ENCODE measurements at regions not wholly inside any gene's neighbourhood (a gene's known extent, or its start where the extent isn't known, plus 50 kb on each side); places are given as distances from the start of the nearest gene placed in this dataset.
"Not testable (repeated sequence)": the region's sequence is repeated elsewhere in the genome, so short reads cannot be mapped to it uniquely, and the experiment has no call there.

DNA sequence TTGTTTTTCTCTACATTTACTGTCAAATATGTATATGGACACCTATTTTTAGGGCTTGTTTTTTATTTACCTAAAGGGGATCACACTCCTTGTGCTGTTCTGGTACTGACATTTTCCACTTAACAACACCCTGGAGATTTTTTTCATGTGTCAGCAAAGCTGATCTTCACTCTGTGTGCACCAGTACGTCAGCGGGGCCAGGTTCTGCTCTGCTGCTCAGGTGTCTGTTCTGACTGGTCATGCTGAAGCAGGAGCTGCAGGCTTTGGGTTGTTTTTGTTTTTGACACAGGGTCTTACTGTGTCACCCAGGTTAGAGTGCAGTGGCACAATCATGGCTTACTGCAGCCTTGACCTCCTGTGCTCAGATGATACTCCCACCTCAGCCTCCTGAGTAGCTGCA, 81.9 kb upstream of the CCND2 start:
- DNase-seq (ENCODE audit: low read depth): no peak

DNA sequence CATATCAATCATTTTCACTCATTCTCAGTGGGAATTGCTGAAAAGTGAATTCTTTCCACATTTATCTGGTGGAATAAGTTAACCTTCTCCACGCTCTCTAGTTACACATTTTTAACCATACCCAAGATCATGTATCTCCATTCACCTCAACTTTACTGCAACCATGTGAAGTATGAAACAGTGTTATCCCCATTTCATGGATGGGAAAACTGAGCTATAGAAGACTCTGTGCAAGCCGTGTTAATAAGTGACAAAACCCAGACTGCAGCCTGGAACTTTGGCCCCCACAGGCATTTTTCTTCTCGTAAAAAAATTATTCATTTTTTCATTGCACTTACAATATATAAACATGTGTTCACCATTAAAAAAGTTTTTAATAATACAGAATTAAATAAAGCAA, 82.4 kb upstream of the CCND2 start:
- DNase-seq (ENCODE audit: low read depth): no peak

- no peak for DNase-seq (ENCODE audit: low read depth)
Observed at GRCh38 chr12:4190366-4191063, 83.0 kb upstream of the CCND2 start.

DNA sequence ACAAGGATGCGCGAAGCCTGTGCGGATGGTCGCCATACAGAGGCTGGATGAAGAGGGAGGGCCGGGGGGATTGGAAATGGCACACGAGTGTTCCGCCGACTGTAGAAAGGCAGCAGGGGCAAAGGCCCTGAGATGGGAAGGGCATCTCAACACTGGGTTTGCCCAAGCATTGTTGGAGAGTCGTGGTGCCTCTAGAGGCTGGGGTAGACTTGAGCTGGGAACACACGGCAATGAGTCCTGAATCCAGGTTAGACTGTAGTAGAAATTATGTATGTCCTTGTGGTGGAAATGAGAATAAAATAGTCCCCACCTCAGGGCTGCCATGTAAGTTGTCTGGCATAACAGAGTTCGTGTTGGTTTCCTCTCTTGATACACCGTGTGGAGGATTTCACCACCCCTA, 83.8 kb upstream of the CCND2 start:
- DNase-seq (ENCODE audit: low read depth): no peak

GRCh38 chr12:4187916-4188315, 85.6 kb upstream of the CCND2 start:
- DNase-seq (ENCODE audit: low read depth): no peak

DNA sequence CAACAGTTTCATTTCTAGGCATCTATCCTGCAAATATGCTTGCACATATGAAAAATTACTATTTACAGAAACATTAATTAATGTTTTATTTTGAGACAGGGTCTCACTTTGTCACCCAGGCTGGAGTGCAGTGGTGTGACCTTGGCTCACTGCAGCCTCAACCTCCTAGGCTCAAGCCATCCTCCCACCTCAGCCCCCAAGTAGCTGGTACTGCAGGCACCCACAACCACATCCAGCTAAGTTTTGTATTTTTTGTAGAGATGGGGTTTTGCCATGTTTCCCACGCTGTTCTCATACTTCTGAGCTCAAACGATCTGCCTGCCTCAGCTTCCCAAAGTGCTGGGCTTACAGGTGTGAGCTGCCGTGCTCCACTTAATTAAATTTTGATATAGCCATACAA, 86.2 kb upstream of the CCND2 start:
- DNase-seq (ENCODE audit: low read depth): not testable (repeated sequence)

DNA sequence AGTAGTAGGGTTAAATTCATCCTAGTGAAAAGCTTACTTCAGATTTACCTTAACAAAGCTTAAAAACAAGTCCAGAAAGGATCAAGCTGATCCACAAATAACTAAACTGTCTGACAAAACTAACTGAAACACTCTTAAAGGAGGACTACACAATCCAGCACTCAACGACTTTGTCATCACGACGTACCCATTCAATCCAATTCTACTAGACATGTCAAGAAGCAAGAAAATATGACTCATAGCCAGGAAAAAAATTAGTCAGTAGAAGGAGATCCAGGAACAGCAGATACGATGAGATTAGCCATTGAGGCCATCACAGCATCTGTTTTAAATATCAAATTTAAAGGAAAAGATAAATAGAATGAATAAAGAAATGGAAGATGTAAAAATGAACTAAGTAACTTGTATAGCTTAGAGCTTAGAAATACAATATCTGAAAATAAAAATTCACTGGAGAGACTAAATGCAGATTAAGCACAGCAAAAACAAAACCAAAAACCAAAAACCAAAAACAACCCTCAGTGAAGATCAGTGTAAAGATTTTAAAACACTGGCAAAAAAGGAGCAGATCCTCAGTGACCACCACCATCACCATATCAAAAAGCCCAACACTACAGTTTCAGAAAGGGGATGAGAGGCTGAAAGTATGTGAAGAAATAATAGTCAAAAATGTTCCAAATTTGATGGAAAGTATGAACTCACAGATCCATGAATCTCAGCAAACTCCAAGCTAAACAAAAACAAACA, 95.0 kb upstream of the CCND2 start:
- DNase-seq (ENCODE audit: low read depth): no peak

DNA sequence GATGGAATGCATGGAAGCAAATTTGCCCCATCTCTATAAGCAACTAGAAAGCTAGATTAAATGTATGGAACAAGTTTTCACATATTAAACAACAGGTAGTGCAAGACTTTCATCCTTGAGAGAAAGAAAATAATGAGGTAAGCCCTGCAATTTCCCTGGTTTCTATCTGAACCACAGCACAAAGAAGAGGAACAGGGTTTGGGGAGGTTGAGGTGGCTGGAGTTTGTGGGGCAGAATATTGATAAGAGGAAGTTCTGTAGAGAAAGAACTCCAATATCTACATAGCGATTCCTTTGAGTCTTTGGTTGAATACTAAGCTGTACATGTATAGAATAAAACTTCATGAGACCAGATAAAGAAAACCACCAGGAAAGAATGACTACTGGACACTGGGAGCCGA, 96.3 kb upstream of the CCND2 start:
- DNase-seq (ENCODE audit: low read depth): no peak

GRCh38 chr12:4176168-4176567, 97.4 kb upstream of the CCND2 start:
- no peak for DNase-seq (ENCODE audit: low read depth)

- no peak for DNase-seq (ENCODE audit: low read depth)
Observed at GRCh38 chr12:4174417-4174816, 99.1 kb upstream of the CCND2 start.

GRCh38 chr12:4172999-4173398, 100.6 kb upstream of the CCND2 start:
- DNase-seq (ENCODE audit: low read depth): peak; percentile 38

DNA sequence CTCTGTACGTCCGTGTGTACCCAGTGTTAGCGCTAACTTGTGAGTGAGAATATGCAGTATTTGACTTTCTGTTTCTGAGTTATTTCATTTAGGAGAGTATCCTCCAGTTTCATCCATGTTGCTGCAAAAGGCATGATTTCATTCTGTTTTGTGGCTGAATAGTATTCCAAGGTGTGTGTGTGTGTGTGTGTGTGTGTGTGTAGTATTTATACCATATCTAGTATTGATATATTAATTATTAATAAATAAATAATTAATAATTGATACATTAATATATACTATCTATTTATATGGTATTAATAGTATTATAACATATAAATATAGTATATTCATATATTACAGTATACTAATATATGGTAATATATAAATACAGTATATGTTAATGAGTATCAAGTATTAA, 101.8 kb upstream of the CCND2 start:
- no peak for DNase-seq (ENCODE audit: low read depth)

DNA sequence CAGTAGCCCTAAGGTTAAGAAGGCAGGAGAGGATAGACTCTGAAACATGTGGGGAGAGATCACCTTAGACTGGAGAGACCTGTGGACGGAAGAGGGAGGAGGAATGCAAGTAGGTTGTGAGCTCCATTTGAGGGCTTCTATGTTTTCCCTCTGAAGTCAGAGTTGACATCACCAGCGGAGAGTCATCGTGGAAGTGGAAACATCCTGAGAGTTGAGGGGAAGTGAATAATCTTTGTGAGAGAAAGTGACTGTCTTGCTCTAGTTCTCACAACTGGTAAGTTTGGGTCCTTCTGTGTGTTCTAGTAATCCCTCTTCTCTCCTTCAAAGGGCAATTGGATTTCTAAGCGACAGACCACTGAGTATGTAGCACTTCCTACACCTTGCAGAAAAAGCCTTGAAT, 103.6 kb upstream of the CCND2 start:
- DNase-seq (ENCODE audit: low read depth): no peak

DNA sequence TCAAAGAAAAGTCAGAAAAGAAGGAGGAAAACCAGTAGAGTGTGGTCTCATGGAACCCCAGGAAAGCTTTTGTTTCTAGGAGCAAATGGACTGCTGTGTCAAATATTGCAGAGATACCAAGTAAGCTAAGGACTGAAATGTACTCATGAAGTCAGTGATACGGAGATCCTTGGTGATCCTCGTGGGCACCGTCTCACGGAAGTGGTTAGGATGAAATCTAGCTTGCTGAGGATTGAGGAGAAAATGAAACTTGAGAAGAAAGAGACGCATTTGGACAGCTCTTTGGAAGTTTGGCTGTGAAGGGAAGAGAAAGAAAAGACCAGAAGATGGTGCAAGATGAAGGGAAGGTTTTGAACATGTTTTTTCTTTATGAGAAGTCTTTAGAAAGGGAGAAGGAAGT, 104.0 kb upstream of the CCND2 start:
- peak; percentile 6 for DNase-seq (ENCODE audit: low read depth)

DNA sequence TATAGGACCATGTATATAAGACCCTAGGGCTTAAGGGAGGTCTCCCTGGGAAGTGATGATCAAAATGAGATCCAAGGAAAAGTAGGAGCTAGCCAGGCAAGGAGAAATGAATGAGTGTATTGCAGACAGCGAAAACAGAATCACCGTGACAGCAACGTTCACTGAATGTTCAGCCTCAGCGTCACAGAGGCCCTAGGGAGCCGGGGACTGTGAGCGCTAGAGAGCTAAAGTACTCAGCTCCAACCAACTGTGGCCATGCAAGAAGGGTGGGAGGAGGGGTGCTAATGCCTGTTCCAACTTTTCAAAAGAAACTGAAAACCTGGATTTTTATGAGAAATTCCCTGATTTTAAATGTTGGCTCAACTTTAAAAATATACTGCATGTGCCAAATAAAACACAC, 105.5 kb upstream of the CCND2 start:
- DNase-seq (ENCODE audit: low read depth): no peak

GRCh38 chr12:4164559-4165558, 108.7 kb upstream of the CCND2 start:
- DNase-seq (ENCODE audit: low read depth): peak; percentile 56

DNA sequence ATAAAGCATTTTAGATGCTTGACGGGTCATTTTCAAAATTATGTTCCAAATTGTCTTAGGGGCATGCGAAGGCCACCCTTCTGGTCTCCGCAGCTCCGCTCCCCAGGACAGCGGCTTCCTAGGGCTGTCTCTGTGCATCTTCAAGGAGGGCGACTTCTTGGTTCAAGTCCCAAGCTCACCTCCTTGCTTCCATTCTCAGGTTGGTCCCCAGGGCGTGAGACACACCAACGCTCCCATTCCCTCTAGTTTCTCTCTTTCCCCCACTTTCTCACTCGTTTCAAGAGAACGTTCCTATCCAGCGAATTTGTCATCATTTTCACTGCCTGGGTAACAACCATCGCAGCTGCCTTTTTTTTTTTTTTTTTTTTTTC, 109.4 kb upstream of the CCND2 start:
- DNase-seq (ENCODE audit: low read depth): no peak

GRCh38 chr12:4161718-4162117, 111.8 kb upstream of the CCND2 start:
- DNase-seq (ENCODE audit: low read depth): no peak

GRCh38 chr12:4160314-4161040, 113.1 kb upstream of the CCND2 start:
- no peak for DNase-seq (ENCODE audit: low read depth)

- no peak for DNase-seq (ENCODE audit: low read depth)
Observed at GRCh38 chr12:4159851-4160250, 113.7 kb upstream of the CCND2 start.

DNA sequence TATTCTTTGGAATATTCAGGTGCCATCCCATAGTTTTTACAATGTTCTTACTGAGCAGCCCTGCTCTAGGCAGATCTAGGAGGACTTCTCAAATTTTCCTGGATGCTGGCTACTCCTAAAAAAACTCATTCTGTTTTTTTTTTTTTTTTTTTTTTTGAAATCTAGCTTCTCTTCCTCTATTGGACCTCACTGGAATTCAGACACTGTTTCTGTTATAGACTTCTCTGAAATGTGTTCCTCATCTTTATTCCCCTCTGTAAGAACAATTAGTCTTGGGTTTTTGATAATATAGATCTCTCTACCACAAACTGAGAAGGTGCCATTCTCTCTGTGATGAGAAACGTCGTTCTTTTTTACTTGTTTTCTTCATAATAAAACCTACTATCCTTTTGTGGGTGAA, 115.3 kb upstream of the CCND2 start:
- no peak for DNase-seq (ENCODE audit: low read depth)

- DNase-seq (ENCODE audit: low read depth): no peak
Observed at GRCh38 chr12:4157122-4157521, 116.4 kb upstream of the CCND2 start.
